Tongue (tissue), 1 donor: ENCODE measurements at regions not wholly inside any gene's neighbourhood (a gene's known extent, or its start where the extent isn't known, plus 50 kb on each side); places are given as distances from the start of the nearest gene placed in this dataset.

Experiments used
- DNase-seq: peaks from one replicate; pipeline ENCODE4 v3.0.0-alpha.2; 2015

DNA sequence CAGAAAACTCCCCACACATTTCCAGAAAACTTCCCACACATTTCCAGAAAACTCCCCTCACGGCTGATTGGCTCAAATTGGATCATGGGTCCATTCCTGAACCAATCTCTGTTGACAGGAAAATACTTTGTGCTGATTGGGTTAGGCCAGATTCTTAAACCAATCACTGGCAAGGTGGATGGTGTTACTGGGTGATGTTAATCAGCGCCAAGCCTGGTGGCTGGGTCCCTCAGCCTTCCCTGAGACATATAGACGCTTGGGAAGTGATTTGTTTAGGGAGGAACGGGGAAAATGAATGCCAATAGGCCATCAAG is 199.4 kb upstream of the UBE2E2 start:
- DNase-seq = no peak

DNA sequence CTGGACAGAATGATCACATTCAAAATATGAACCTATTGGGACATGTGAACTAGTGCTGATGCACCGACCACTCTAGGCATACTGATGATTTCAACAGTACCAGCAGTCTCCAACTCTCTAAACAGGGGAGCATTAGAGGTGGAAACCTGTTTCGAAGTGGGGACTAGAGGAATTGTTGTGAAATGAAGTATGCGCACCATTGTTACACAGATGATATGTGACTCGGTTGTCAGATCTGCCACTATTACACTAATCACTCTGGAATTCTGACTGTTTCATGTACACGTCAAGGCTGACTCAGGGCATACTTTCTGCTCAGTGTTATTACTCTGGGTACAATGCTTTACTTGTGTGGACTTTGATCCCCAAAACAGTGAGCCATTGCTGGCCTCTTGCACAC is 198.2 kb upstream of the UBE2E2 start:
- no peak for DNase-seq

DNA sequence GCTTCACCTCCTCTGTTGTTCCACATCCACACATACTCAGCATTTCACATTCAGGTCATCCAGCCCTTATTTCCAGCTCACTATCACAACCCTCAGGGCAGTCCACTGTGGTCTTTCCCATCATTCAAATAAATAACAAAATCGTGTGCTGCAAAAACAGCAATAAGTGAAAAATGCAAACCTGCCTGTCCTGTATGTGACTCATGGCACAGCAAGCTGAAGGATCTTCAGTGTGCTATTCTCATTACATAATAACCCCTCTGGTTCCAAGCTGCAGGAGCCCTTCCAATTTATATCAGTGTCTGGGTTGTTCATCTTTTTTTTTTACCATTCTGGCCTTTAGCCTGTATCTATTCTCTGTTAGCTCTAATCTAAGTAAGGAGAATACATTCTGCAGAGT is 185.3 kb upstream of the UBE2E2 start:
- DNase-seq = no peak

DNA sequence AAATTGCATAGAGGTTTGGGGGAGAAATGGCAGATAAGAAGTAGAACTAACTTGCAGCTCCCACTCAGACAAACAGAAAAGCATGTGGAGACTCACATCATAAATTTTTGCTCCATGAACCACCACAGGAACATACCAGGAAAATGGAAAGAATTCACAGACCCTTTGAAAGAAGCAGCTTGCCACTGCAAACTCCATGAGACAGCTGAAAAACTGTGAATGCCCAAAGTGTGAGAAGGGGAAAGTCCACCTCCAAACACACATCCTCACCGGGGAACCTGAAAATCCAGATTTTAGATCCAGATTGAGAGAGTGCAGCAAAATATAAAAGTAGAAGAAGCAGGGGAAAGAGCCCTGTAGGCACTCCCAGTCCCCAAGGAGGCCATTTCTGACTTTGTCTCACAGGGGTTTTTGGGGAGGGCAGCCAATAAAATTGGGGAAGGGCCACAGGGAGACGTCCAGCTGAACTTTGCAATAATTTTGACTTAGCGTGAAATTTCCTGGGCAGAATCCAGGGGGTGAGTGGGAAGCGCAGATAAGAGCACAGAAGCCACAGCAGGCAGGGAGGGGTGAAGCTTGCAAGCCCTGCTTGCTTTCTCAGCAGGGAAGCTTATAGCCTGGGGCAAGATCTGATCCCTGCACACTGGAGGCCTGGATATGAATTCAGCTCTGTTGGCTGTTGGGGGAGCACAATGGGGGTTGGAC is 183.4 kb upstream of the UBE2E2 start:
- no peak for DNase-seq

DNA sequence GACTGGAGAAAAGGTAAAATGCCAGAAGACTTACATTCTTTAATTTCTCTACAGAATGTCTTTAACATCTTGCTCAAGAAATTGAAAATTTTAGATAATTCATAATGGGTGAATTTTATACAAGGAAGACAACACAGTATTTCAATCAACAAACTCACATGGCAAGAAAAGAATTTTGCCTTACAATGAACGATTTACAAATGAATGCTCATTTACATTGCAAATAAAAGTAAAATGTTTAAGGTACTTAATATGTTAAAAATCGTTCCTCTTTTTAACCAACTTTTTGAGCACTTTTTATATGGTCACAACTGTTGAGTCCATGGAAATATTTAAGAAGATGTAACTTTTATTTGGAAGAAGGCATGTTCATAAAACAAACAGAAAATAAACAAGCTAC is 174.8 kb upstream of the UBE2E2 start:
- no peak for DNase-seq

DNA sequence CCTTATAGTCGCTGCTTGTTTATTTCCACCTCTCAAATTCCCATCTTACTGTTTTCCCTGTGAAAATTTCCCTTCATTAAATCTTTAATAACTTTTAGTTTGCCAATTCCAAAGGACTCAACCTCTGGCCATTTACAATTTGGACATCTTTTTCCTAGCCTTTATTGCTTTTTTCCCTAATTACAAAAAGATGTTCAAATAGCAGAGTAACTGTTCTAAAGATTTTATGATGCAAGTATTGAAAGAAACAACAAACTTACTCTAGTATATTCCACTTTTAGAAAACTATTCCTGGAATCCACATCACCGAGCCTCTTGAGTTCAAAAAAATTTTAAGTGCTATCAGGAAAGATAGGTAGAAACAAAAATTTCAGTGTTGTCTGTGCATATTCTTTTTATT is 174.1 kb upstream of the UBE2E2 start:
- no peak for DNase-seq

DNA sequence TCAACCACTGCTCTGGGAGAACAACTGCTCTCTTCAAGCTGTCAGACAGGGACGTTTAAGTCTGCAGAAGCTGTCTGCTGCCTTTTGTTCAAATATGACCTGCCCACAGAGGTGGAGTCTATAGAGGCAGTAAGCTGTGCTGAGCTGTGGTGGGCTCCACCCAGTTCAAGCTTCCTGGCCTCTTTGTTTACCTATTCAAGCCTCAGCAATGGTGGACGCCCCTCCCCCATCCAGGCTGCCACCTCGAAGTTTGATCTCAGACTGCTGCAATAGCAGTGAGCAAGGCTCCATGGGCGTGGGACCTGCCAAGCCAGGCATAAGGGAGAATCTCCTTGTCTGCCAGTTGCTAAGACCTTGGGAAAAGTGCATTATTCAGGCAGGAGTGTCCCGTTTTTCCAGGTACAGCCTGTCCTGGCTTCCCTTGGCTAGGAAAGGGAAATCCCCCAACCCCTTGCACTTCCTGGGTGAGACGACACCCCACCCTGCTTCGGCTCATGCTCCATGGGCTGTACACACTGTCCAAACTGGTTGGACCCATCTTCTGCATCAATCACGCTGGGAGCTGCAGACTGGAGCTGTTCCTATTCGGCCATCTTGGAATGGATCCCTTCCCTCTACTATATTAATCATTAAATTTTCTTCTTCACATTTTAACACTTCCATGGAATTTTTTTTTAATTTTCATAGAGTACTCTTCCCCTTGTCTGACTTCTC is 167.0 kb upstream of the UBE2E2 start:
- DNase-seq = peak; percentile 3

DNA sequence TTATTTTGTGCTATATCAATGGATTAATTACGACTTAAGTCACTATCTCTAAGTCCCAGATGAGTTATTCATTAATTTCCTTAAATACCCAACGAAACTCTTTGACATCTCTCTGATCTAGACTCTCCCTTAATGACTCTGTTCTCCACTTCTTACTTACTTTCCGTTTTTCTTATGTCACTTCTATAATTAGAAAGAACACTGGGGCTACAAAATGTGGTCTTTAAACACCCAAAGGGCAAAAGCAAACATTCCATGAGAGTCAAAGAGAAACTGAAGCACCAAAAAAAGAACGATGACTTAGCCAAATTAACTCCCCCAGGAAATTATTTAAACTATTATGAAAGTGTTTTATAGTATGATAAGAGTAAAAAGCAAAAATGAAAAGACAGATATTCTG is 166.4 kb upstream of the UBE2E2 start:
- no peak for DNase-seq

DNA sequence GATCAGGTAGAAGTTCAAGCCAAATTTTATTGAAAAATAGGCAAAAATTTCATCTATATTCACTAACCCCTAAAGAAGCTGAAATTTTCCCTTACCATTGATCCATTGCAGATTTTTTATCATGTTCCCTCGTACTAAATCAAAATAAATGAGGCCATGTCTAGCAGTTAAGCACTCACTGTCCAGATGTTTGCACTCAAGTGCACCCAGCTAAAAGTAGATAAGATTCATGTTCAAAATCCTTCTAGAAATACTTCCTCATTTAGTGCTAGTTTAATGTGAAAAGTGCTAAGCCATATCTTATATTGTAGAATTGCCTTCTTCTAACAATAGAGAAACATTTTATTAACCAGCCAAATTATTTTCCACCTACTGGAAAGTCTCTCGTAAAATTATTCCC is 164.7 kb upstream of the UBE2E2 start:
- no peak for DNase-seq

DNA sequence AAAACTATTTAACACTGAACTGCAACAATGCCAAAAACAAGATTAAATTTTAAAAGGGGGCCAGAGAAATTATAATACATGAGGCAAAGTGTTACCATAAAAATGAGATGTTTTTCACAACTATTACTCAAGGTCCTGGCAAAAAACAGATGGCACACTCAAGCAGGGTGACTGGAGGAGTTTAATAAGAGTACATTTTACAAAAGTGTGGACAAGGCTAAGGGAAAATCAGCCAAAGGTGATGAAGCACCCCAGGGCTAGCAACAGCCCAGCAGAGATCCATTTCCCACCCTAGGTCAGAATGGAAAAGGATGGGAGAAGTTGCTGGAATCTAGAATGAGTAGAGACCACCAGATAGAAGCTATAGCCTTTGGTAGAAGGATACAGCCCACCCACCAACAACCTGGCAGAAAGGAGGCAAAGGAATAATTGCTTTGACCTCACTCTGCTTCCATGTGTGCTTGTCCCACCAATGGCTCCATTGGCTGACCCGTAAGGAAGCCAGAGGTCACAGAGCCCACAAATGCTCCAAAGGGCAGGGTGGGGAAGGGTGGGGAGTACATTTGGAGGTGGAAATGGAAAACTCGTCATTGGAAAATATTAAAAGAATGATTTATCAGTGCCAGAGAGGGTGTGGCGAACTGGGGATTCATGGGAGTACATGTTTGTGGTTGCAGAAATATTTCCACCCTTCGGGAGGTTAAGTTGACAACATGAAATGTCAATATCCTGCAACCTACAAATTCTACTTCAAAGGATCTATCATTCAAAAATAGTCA is 161.0 kb upstream of the UBE2E2 start:
- no peak for DNase-seq

DNA sequence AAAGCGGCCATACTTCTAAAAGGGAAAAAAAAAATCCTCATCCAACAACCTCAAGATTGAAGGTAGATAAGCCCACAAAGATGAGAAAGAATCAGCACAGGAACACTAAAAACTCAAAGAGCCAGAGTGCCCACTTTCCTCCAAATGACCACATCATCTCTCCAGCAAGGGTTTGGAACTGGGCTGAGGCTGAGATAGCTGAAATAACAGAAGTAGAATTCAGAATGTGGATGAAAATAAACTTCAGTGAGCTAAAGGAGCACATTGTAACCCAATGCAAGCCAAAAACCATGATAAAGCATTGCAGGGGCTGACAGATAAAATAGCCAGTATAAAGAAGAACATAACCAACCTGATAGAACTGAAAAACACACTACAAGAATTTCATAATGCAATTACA is 158.7 kb upstream of the UBE2E2 start:
- DNase-seq = no peak

DNA sequence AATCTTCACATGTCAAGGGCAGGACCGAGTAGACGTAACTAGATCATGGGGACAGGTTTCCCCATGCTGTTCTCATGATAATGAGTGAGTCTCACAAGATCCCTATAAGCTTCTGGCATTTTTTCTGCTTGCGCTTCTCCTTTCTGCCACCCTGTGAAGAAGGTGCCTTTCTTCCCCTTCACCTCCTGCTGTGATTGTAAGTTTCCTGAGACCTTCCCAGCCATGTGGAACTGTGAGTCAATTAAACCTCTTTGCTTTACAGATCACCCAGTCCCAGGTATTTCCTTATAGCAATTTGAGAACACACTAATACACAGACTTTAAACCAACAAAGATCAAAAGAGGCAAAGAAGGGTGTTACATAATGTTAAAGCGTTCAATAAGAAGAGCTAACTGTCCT is 156.6 kb upstream of the UBE2E2 start:
- no peak for DNase-seq

DNA sequence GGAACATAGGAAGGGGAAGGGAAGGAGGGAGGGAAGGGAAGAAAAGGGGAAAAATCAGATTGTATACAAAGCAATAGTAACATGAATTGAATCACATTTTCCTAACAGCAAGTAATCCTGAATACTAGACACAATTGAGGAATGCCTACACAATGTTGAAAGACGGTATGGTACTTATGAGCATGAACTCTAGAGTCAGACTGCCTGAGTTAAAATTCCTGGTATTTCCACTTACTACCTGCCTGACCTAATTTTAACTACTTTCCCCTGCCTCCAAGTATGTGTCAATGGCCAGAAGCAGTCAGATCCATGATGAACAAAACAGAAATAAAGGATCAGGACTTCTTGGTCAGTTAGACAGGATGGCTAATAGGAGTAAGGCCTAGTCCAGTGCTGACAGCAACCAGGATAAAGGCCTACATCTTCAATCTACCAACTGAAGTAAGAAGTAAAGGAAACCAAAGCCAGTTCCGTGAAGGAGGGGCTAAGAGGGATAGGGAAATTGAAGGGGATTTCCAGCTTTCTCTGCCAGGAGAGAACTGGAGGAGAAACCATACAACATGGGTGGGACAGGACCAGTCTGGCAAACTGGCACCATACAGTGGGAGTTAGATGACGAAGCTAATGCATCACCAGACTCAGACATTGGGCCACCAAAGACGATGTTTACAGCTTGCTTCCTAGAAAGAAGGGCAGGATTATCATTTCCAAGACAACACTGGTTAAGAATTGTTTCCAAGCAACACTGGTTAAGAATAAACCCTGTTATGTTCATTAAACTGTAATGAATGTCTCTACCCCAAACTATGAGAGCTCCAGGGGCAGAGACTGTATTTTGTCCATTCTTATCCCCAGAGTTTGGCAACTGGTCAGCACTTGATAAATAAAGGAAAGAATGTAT is 151.6 kb upstream of the UBE2E2 start:
- no peak for DNase-seq

DNA sequence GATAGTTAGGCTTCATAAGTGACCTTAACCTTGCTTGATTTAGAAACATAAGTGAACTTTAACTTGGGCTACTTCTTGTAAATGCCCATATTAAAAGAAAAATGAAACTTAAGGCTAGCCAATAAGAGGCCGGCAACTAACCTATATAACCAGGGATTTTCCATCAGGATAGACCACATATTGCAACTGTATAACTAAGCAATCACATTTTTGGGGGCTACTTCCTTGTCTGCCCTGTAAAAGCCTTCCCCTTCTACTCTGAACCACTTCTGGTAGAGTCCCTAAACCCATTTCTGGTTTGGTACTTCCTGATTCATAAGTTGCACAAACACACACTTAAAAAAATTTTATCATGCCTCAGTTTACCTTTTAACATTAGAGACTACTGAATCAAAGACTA is 150.9 kb upstream of the UBE2E2 start:
- DNase-seq = no peak

DNA sequence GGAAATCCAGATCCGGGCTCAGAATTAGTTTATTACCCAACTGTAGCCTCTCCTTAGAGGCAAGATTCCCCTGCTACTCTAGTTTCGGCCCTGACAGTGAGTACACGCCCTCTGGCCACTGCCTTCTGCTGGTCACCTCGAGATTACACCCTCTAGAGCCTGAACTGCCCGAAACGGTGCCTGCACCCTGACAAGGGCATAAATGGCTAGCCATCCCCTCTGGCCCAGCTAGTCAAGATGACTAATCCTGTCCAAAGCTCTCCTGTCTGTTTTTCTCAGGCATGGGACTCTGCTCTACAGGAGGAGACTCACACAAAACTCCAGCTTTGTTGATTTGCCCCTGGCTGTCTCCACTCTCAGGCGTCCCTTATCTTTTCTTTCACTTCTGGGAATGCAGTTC is 150.5 kb upstream of the UBE2E2 start:
- DNase-seq = no peak

DNA sequence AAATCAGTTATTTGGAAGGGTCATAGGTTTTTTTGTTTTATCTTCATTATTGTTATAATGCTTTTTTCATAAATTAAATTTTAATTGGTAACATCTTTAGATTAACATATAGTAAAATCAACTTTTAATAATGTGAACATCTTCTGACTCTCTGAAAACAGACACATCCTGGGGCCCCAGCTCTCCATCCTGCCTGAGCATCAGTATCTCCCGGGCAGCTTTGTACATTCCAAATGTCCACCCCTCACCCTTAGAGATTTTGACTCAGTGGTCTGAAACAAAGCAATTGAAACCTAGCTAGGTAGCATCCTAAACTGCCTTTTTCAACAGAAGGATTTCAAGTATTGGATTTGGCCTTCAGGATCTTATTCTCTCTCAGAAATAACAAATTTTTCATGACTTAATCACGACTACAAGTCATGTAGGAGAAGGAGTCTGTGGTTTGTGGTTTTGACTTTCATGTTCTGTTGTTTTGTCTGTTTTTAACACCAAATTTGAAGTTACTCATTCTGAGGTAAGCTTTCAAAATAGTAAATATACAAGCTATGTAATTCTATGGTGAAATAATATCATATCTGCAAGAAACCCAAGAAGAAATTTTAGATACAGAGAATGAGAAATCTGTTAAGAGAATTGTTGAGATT is 147.3 kb upstream of the UBE2E2 start:
- DNase-seq = no peak

DNA sequence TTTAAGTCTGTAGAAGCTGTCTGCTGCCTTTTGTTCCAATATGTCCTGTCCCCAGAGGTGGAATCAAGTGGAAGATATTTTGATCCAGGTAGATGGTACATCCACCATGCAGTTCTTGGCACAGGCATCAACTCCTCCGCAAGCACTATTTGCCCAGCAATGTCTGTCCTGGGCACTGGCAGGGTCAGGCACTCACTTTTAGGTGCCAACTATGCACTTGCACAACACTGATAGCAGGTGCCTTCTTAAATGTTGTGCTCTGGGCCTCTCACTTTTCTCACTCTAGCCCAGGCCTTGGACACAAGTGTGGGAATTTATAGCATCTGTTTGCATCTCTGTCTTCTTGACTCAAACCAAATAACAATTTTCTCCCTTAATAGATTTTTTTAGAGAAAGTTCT is 140.5 kb upstream of the UBE2E2 start:
- DNase-seq = no peak

DNA sequence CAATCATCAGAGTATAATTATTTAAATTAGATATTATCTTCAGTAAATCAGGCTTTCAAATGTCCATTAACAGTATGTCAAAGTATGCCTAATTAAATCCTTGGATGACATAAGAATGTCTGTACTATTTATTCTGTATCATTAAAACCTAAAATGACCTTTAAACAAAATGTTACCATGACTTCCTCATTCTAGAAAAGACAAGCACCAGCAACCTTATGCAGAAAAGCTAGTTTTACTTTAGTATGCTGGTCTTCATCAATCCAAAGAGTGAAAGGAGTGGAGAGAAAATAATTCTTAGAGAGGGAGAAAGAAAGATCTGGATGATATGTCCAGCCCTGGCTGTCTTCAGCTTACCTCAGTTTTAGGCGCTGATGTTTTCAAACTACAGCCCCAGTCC is 140.1 kb upstream of the UBE2E2 start:
- DNase-seq = no peak

DNA sequence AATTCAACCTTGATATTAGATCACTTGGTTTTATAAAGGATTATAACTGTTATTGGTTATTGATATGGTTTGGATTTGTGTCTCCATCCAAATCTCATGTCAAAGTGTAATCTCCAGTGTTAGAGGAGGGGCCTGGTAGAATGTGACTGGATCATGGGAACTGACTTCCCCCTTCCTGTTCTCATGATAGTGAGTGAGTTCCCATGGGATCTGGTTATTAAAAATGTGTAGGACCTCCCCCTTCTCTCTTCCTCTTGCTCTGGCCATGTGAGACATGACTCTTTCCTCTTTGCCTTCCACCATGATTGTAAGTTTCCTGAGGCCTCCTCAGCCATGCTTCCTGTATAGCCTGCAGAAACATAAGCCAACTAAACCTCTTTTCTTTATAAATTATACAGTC is 136.0 kb upstream of the UBE2E2 start:
- no peak for DNase-seq

DNA sequence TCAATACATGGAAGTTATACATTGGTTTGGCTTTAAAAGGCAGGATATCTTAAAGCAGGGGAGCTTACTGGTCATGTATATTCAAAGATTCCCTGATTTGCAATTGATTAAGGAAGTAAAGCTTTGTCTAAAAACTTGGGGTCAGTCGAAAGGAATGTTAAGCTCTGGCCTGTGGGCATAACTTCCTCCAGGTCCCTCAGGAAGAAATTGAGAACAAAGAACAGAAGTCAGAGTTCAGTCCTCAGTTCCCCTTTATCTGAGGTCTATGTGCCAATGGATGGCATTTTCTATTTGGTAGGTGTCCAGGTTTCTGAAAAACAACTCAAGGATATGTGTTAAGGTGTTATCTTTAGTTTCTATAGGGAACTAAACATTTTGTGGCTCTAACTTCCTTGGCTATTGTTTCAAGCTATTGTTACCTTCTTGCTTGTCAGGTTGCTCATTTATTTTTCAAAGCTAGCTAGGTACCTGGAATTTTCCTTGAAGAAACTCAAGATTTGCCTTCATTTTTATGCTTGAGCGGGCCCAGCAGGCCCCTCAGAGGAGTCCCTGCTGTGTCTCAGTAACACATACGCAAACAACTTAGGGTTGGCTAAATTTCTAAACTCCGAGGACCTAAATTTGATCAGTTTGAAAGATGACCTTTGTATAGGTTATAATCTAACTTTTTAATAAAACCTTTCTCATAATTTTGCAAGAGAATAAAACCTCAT is 135.0 kb upstream of the UBE2E2 start:
- DNase-seq = no peak

DNA sequence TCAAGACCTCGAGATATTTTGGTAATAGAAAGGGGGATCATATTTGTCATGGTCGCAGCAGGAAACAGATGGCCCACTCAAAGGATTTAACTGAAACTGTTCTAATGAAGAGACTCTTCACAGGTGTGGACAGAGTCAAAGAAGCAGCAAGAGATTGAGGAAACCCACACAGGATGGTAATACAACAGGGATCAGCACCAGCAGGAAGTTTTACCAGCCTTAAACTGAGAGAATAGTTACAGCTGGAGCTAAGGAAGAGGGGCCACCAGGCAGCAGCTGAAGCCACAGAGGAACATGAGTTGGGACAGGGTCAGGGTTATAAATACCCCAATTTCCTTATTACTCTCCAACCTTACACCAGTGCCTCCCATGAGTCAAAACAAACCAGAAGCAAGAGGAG is 131.8 kb upstream of the UBE2E2 start:
- DNase-seq = peak; percentile 24

DNA sequence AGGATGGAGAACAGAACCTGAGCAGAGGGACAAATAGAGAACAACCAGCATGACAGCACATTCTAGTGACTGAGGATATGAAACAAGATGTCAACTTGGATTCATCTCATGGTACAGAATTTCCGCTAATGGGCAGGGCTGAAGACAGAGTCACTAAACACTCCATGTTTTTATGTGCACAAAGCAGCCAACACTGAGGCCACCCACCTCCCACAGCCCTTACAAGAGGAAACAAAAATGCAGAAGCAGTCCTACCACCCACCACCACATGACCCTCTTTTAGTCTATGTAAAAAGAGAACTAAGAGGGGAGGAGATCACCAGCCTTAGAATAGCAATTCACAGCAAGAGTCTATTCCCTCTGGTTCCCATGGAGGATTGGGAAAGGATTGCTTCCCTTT is 131.4 kb upstream of the UBE2E2 start:
- DNase-seq = no peak
